ENCODE measurements at regions not wholly inside any gene's neighbourhood (a gene's known extent, or its start where the extent isn't known, plus 50 kb on each side); places are given as distances from the start of the nearest gene placed in this dataset.
"Not testable (repeated sequence)": the region's sequence is repeated elsewhere in the genome, so short reads cannot be mapped to it uniquely, and the experiment has no call there.

- no peak overlapping the region for H3K9ac ChIP-seq
- peaks cover 1% of the 10 kb centered on the region for H3K4me1 Mint-ChIP-seq
- TF ChIP-seq EZH2 (IDR thresholded peaks at IDR 0.05) (no peak), CTCF (IDR thresholded peaks at IDR 0.05) (no peak), EZH2phosphoT487 (IDR thresholded peaks at IDR 0.05) (no peak)
- peaks cover 8% of the 10 kb centered on the region for H3K9me3 Mint-ChIP-seq
- H3K27ac ChIP-seq: no peak overlapping the region
- H3F3A ChIP-seq (ENCODE audit: low read depth): no peaks in the 10 kb centered on the region
- H4K20me1 ChIP-seq (ENCODE audit: low read depth): no peaks in the 10 kb centered on the region
- no peak overlapping the region for H3K4me3 ChIP-seq
- H3K9me3 ChIP-seq (ENCODE audit: low read depth): no peaks in the 10 kb centered on the region
- no peak overlapping the region for H3K4me3 Mint-ChIP-seq
- H3K36me3 Mint-ChIP-seq: no peaks in the 10 kb centered on the region
- H3K27me3 ChIP-seq: no peaks in the 10 kb centered on the region
- H3K4me1 ChIP-seq: no peaks in the 10 kb centered on the region
- no peak overlapping the region for H3K4me2 ChIP-seq
- no peak overlapping the region for H2AFZ ChIP-seq (replicated peaks)
- no peak for DNase-seq (ENCODE audit: low spot score)
- no peaks in the 10 kb centered on the region for H3K27me3 Mint-ChIP-seq (ENCODE audit: insufficient read depth, low read depth)
- no peak overlapping the region for H3K27ac Mint-ChIP-seq
- no peaks in the 10 kb centered on the region for H3K79me2 ChIP-seq (ENCODE audit: low read depth)
- H3K36me3 ChIP-seq: no peaks in the 10 kb centered on the region
These were observed 1071.3 kb upstream of the MIR17HG start for GRCh38 chr13:90276216-90276615.

DNA sequence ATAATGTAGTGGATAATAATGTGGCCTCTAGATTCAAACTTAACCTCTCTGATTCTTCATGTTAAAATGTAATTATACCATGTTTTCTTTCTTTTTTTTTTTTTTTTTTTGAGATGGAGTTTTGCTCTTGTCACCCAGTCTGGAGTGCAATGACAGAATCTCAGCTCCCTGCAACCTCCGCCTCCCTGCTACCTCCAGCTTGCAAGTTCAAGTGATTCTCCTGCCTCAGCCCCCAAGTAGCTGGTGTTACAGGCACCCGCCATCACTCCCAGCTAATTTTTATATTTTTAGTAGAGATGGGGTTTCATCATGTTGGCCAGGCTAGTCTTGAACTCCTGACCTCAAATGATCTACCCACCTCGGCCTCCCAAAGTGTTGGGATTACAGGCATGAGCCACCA, 1069.3 kb upstream of the MIR17HG start:
- H2AFZ ChIP-seq (replicated peaks); H3K4me1 ChIP-seq; H3K4me1 Mint-ChIP-seq; H3K9ac ChIP-seq; H3F3A ChIP-seq (ENCODE audit: low read depth); H3K27me3 ChIP-seq; H3K27ac ChIP-seq; H3K4me3 ChIP-seq; H3K4me2 ChIP-seq; H3K36me3 ChIP-seq; H3K9me3 Mint-ChIP-seq; H3K36me3 Mint-ChIP-seq; H3K9me3 ChIP-seq (ENCODE audit: low read depth); H3K27me3 Mint-ChIP-seq (ENCODE audit: insufficient read depth, low read depth); H3K4me3 Mint-ChIP-seq; H3K27ac Mint-ChIP-seq; H3K79me2 ChIP-seq (ENCODE audit: low read depth); H4K20me1 ChIP-seq (ENCODE audit: low read depth); DNase-seq (ENCODE audit: low spot score): not testable (repeated sequence)

- Histone ChIP-seq H3K9ac (no peak overlapping the region), H3K27me3 (no peaks in the 10 kb centered on the region), H3K4me1 (no peaks in the 10 kb centered on the region), H2AFZ (replicated peaks) (peak overlapping the region; percentile 73), H3K36me3 (no peaks in the 10 kb centered on the region), H3K27ac (no peak overlapping the region), H3K4me3 (no peak overlapping the region), H3K9me3 (ENCODE audit: low read depth) (no peaks in the 10 kb centered on the region), H3F3A (ENCODE audit: low read depth) (no peaks in the 10 kb centered on the region), H3K79me2 (ENCODE audit: low read depth) (no peaks in the 10 kb centered on the region), H4K20me1 (ENCODE audit: low read depth) (no peaks in the 10 kb centered on the region), H3K4me2 (no peak overlapping the region)
- Mint-ChIP-seq H3K27ac (no peak overlapping the region), H3K4me3 (no peak overlapping the region), H3K27me3 (ENCODE audit: insufficient read depth, low read depth) (no peaks in the 10 kb centered on the region), H3K4me1 (peaks cover 3% of the 10 kb centered on the region), H3K36me3 (no peaks in the 10 kb centered on the region), H3K9me3 (no peaks in the 10 kb centered on the region)
- no peak for TF ChIP-seq EZH2phosphoT487 (IDR thresholded peaks at IDR 0.05)
- no peak for TF ChIP-seq CTCF (IDR thresholded peaks at IDR 0.05)
- no peak for TF ChIP-seq EZH2 (IDR thresholded peaks at IDR 0.05)
- DNase-seq (ENCODE audit: low spot score): no peak
These were observed 1065.8 kb upstream of the MIR17HG start for GRCh38 chr13:90281709-90282108.

DNA sequence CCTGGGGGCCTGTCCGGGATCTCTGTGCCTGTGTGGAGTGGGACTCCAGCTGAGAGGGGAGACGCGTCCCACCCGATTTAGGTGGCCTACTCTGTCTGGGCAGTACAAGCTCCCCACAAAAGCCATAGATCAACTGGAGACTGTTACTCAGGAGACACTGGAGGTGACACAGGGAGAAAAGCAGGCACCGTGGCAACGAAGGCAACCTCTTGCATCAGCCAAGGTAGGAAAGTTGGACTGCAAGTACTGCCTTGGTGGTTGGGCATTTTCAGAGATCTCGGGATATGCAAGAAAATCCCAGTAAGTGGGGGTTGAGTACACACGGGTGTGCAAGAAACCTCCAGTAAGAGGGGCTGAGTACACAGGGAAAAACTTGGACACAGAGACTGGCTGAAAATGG, 1060.0 kb upstream of the MIR17HG start:
- peaks cover 2% of the 10 kb centered on the region for H3K27me3 Mint-ChIP-seq (ENCODE audit: insufficient read depth, low read depth)
- H3K27ac Mint-ChIP-seq: no peak overlapping the region
- H3K79me2 ChIP-seq (ENCODE audit: low read depth): no peaks in the 10 kb centered on the region
- H3F3A ChIP-seq (ENCODE audit: low read depth): no peaks in the 10 kb centered on the region
- no peak overlapping the region for H3K27ac ChIP-seq
- no peaks in the 10 kb centered on the region for H3K27me3 ChIP-seq
- no peak for DNase-seq (ENCODE audit: low spot score)
- no peaks in the 10 kb centered on the region for H3K9me3 ChIP-seq (ENCODE audit: low read depth)
- H3K9ac ChIP-seq: no peak overlapping the region
- no peaks in the 10 kb centered on the region for H3K4me1 Mint-ChIP-seq
- H3K9me3 Mint-ChIP-seq: peaks cover 10% of the 10 kb centered on the region
- no peaks in the 10 kb centered on the region for H3K4me1 ChIP-seq
- H2AFZ ChIP-seq (replicated peaks): no peak overlapping the region
- no peaks in the 10 kb centered on the region for H4K20me1 ChIP-seq (ENCODE audit: low read depth)
- no peaks in the 10 kb centered on the region for H3K36me3 ChIP-seq
- H3K36me3 Mint-ChIP-seq: peaks cover 2% of the 10 kb centered on the region
- no peak overlapping the region for H3K4me3 ChIP-seq
- H3K4me3 Mint-ChIP-seq: no peak overlapping the region
- no peak overlapping the region for H3K4me2 ChIP-seq
- no peak for TF ChIP-seq EZH2 (IDR thresholded peaks at IDR 0.05)
- no peak for TF ChIP-seq EZH2phosphoT487 (IDR thresholded peaks at IDR 0.05)
- TF ChIP-seq CTCF (IDR thresholded peaks at IDR 0.05): no peak

Data from neural progenitor cell (in vitro differentiated cells).